CD14-positive monocyte (primary cell): ENCODE measurements at regions not wholly inside any gene's neighbourhood (a gene's known extent, or its start where the extent isn't known, plus 50 kb on each side); places are given as distances from the start of the nearest gene placed in this dataset.

Source experiments
- DNase-seq, 3 donors: peaks; one replicate each; pipeline ENCODE4 v3.0.0-alpha.2; 2011 to 2022
- H2AFZ ChIP-seq: 2 replicates; pipeline ENCODE4 v1.6.0; 2012; ENCODE audit warnings: mild to moderate bottlenecking, low read depth, low read length, inconsistent platforms; ENCODE audit not compliant: insufficient read depth, poor library complexity, severe bottlenecking
- H3K27ac ChIP-seq, 2 donors: 1 replicate in 1 of 2; 2 replicates in 1 of 2; pipeline ENCODE4 v1.5.1; 2012 to 2013; ENCODE audit warnings: low read length in 2 of 2, control low read depth in 1 of 2, inconsistent platforms in 1 of 2, low read depth in 1 of 2, mild to moderate bottlenecking in 1 of 2
- H3K27me3 ChIP-seq, 2 donors: one replicate each; pipeline versions ENCODE4 v1.6.0 to v1.6.1; 2011 to 2013; ENCODE audit warnings: low read length in 2 of 2; ENCODE audit not compliant: control insufficient read depth in 2 of 2, insufficient read depth in 2 of 2
- H3K36me3 ChIP-seq, 2 donors: replicated peaks in 1 of 2; 1 replicate in 1 of 2; 2 replicates in 1 of 2; pipeline versions ENCODE4 v1.5.1 to v1.6.1; 2012 to 2013; ENCODE audit warnings: low read length in 2 of 2, control low read depth in 1 of 2, inconsistent platforms in 1 of 2, mild to moderate bottlenecking in 1 of 2; ENCODE audit not compliant: insufficient read depth in 2 of 2, control insufficient read depth in 1 of 2
- H3K4me1 ChIP-seq, 2 donors: 1 replicate in 1 of 2; 2 replicates in 1 of 2; pipeline versions ENCODE4 v1.5.1 to v1.6.1; 2012 to 2013; ENCODE audit warnings: low read length in 2 of 2, control low read depth in 1 of 2, inconsistent platforms in 1 of 2, mild to moderate bottlenecking in 1 of 2, moderate library complexity in 1 of 2; ENCODE audit not compliant: insufficient read depth in 2 of 2, control insufficient read depth in 1 of 2
- H3K4me2 ChIP-seq: replicated peaks from 2 replicates; pipeline ENCODE3; 2012; ENCODE audit warnings: low read length, moderate library complexity, mild to moderate bottlenecking; ENCODE audit not compliant: poor library complexity, severe bottlenecking; ENCODE audit errors: extremely low read depth
- H3K4me3 ChIP-seq, 3 experiments: fragments of 200-600 bp in 1 of 3; sonication (generic) in 1 of 3; replicated peaks in 1 of 3; 1 replicate in 2 of 3; 2 replicates in 1 of 3; pipeline ENCODE4 v1.5.1; 2011 to 2013; ENCODE audit warnings: low read length in 3 of 3, mild to moderate bottlenecking in 3 of 3, control low read depth in 2 of 3, low read depth in 2 of 3, inconsistent platforms in 1 of 3, moderate library complexity in 1 of 3
- H3K79me2 ChIP-seq: 2 replicates; pipeline ENCODE4 v1.6.0; 2012; ENCODE audit warnings: mild to moderate bottlenecking, control low read depth, inconsistent platforms, low read length, moderate library complexity; ENCODE audit not compliant: insufficient read depth
- H3K9ac ChIP-seq: 2 replicates; pipeline ENCODE4 v1.6.0; 2017; ENCODE audit warnings: low read length, mild to moderate bottlenecking; ENCODE audit not compliant: insufficient read depth, poor library complexity, severe bottlenecking
- H3K9me3 ChIP-seq, 2 donors: replicated peaks in 1 of 2; 1 replicate in 1 of 2; 2 replicates in 1 of 2; pipeline versions ENCODE4 v1.5.1 to v1.6.1; 2012 to 2013; ENCODE audit warnings: low read length in 2 of 2, control low read depth in 1 of 2; ENCODE audit not compliant: control insufficient read depth in 1 of 2, insufficient read depth in 1 of 2
- H4K20me1 ChIP-seq: 2 replicates; pipeline ENCODE4 v1.6.0; 2012; ENCODE audit warnings: mild to moderate bottlenecking, low read length, control low read depth, moderate library complexity; ENCODE audit not compliant: insufficient read depth
- H3K27ac Mint-ChIP-seq, 7 donors: one replicate each; pipeline ENCODE4 v1.8.0; 2020; ENCODE audit warnings: mild to moderate bottlenecking in 7 of 7, mixed read lengths in 7 of 7, moderate library complexity in 6 of 7, inconsistent platforms in 2 of 7
- H3K27me3 Mint-ChIP-seq, 3 donors: one replicate each; pipeline ENCODE4 v1.8.0; 2021 to 2022; ENCODE audit warnings: low read depth in 3 of 3, mild to moderate bottlenecking in 3 of 3, mixed read lengths in 3 of 3, moderate library complexity in 3 of 3, inconsistent platforms in 1 of 3
- H3K36me3 Mint-ChIP-seq, 2 donors: one replicate each; pipeline ENCODE4 v1.8.0; 2020; ENCODE audit warnings: mixed read lengths in 2 of 2, inconsistent platforms in 1 of 2, mild to moderate bottlenecking in 1 of 2
- H3K4me1 Mint-ChIP-seq: one replicate; pipeline ENCODE4 v1.8.0; 2020; ENCODE audit warnings: mild to moderate bottlenecking, mixed read lengths
- H3K4me3 Mint-ChIP-seq, 2 donors: one replicate each; pipeline ENCODE4 v1.8.0; 2020; ENCODE audit warnings: mild to moderate bottlenecking in 2 of 2, mixed read lengths in 2 of 2, moderate library complexity in 1 of 2
- H3K9me3 Mint-ChIP-seq, 7 donors: one replicate each; pipeline ENCODE4 v1.8.0; 2020 to 2022; ENCODE audit warnings: mixed read lengths in 7 of 7, mild to moderate bottlenecking in 6 of 7, moderate library complexity in 6 of 7, inconsistent platforms in 2 of 7
- WGBS: methylation state at CpG from one replicate; pipeline ENCODE4 v1.1.5; 2013; ENCODE audit warnings: missing lambda C conversion rate; ENCODE audit not compliant: insufficient coverage; 5-methylcytosine and 5-hydroxymethylcytosine counted together
- intact Hi-C, 2 donors: fragments of 100-400 bp; cut with micrococcal nuclease; formaldehyde crosslinking; loops; one replicate each; pipeline versions ENCODE4 v1.15.0 to v1.15.1; 2023
- TF ChIP-seq, protein P1 (sequence below): fragments of 200-600 bp; IDR thresholded peaks from one replicate; pipeline ENCODE4 v1.8.0; 2022; ENCODE audit warnings: antibody characterized with exemption, mild to moderate bottlenecking

DNA sequence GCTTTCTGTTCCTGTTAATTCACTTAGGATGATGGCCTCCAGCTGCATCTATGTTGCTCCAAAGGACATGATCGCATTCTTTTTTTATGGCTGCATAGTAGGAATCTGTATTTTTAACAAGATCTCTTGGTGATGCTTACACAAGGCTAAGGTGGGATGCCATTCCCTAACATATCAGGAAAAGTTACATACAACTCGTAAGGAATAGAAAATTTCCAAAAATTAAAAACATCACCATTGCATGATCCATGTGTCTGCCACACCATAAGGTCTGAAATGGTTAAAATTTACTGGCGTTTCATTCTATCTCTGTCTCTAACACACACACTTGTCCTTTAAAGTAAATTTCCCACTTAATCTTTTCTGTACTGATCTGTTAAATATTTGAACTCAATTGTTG, 608.4 kb downstream of the PRELID2 start:
- Histone ChIP-seq H3K9ac (no peak overlapping the region), H3K36me3 (no peaks in the 10 kb centered on the region), H3K27ac (no peak overlapping the region), H3K79me2 (no peaks in the 10 kb centered on the region), H3K4me3 (no peak overlapping the region), H3K4me2 (no peak overlapping the region), H3K27me3 (no peaks in the 10 kb centered on the region), H3K9me3 (peaks cover 7 to 15% of the 10 kb centered on the region in 2 donors), H2AFZ (no peak overlapping the region), H4K20me1 (no peaks in the 10 kb centered on the region), H3K4me1 (no peaks in the 10 kb centered on the region)
- no CpG with 5 or more reads among the region's 3 CpGs for WGBS
- DNase-seq: no peak
- intact Hi-C loops: no loop called here
- TF ChIP-seq, protein P1, sequence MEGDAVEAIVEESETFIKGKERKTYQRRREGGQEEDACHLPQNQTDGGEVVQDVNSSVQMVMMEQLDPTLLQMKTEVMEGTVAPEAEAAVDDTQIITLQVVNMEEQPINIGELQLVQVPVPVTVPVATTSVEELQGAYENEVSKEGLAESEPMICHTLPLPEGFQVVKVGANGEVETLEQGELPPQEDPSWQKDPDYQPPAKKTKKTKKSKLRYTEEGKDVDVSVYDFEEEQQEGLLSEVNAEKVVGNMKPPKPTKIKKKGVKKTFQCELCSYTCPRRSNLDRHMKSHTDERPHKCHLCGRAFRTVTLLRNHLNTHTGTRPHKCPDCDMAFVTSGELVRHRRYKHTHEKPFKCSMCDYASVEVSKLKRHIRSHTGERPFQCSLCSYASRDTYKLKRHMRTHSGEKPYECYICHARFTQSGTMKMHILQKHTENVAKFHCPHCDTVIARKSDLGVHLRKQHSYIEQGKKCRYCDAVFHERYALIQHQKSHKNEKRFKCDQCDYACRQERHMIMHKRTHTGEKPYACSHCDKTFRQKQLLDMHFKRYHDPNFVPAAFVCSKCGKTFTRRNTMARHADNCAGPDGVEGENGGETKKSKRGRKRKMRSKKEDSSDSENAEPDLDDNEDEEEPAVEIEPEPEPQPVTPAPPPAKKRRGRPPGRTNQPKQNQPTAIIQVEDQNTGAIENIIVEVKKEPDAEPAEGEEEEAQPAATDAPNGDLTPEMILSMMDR: no peak
- H3K27me3 Mint-ChIP-seq: no peaks in the 10 kb centered on the region
- no peak overlapping the region for H3K4me3 Mint-ChIP-seq
- H3K4me1 Mint-ChIP-seq: no peaks in the 10 kb centered on the region
- H3K36me3 Mint-ChIP-seq: no peaks in the 10 kb centered on the region
- H3K27ac Mint-ChIP-seq: no peak overlapping the region
- H3K9me3 Mint-ChIP-seq: peaks cover 0 to 8% (median 2%) of the 10 kb centered on the region in 7 donors

DNA sequence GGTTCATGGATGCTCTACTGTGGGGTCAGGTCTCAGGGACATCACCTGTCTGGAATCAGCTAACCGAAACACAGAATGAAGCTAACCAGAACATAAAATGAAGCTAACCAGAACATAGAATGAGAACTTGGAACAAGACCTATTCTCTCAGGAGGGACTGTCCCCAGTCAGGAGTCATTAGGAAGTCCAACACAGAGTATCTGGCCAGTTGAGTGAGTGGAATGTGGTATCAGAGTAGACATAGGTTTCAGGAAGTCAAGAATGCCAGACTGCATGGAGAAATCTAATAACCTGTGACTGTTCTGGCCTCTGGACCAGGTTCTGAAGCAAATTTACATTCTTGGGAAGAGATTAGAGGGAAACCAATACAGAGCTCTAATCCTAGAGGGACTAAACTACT, 609.6 kb downstream of the PRELID2 start:
- no peaks in the 10 kb centered on the region for H4K20me1 ChIP-seq
- H3K27ac Mint-ChIP-seq: no peak overlapping the region
- H3K27me3 Mint-ChIP-seq: no peaks in the 10 kb centered on the region
- no peaks in the 10 kb centered on the region for H3K79me2 ChIP-seq
- no peaks in the 10 kb centered on the region for H3K36me3 ChIP-seq
- H3K9ac ChIP-seq: no peak overlapping the region
- no peaks in the 10 kb centered on the region for H3K4me1 ChIP-seq
- no peak for DNase-seq
- intact Hi-C loops: no loop called here
- peaks cover 7 to 15% of the 10 kb centered on the region in 2 donors for H3K9me3 ChIP-seq
- H3K27ac ChIP-seq: no peak overlapping the region
- H3K4me1 Mint-ChIP-seq: no peaks in the 10 kb centered on the region
- no peak overlapping the region for H3K4me2 ChIP-seq
- peaks cover 0 to 8% (median 2%) of the 10 kb centered on the region in 7 donors for H3K9me3 Mint-ChIP-seq
- no peak overlapping the region for H3K4me3 ChIP-seq
- TF ChIP-seq, protein P1: no peak
- no peak overlapping the region for H2AFZ ChIP-seq
- no peak overlapping the region for H3K4me3 Mint-ChIP-seq
- WGBS: 100% methylated on average over 1 of the region's 1 CpG
- no peaks in the 10 kb centered on the region for H3K36me3 Mint-ChIP-seq
- H3K27me3 ChIP-seq: no peaks in the 10 kb centered on the region
